MM.1S (cell line): ENCODE measurements at regions not wholly inside any gene's neighbourhood (a gene's known extent, or its start where the extent isn't known, plus 50 kb on each side); places are given as distances from the start of the nearest gene placed in this dataset.

Experiments
- DNase-seq: peaks from one replicate; pipeline ENCODE4 v3.0.0-alpha.2; 2015
- H2AFZ ChIP-seq: fragments of 300-600 bp; sonication (generic); 2 replicates; pipeline ENCODE4 v1.6.0; 2016; ENCODE audit warnings: antibody characterized with exemption, low read length
- H3F3A ChIP-seq: fragments of 300-600 bp; sonication (generic); 2 replicates; pipeline ENCODE4 v1.6.1; 2016; ENCODE audit warnings: mild to moderate bottlenecking, antibody characterized with exemption, low read length, moderate library complexity, mixed read lengths; ENCODE audit not compliant: insufficient read depth
- H3K27ac ChIP-seq: fragments of 300-600 bp; sonication (generic); 2 replicates; pipeline ENCODE4 v1.5.1; 2016; ENCODE audit warnings: mild to moderate bottlenecking, low read length
- H3K27me3 ChIP-seq: fragments of 300-600 bp; sonication (generic); replicated peaks from 2 replicates; pipeline ENCODE4 v1.6.0; 2016; ENCODE audit warnings: low read length; ENCODE audit not compliant: insufficient read depth
- H3K36me3 ChIP-seq: fragments of 300-600 bp; sonication (generic); replicated peaks from 2 replicates; pipeline ENCODE4 v1.6.1; 2016; ENCODE audit warnings: mild to moderate bottlenecking, low read length, mixed read lengths; ENCODE audit not compliant: insufficient read depth
- H3K4me1 ChIP-seq: fragments of 300-600 bp; sonication (generic); 2 replicates; pipeline ENCODE4 v1.6.1; 2016; ENCODE audit warnings: low read length, mixed read lengths
- H3K4me2 ChIP-seq: fragments of 300-600 bp; sonication (generic); 2 replicates; pipeline ENCODE4 v1.6.0; 2016; ENCODE audit warnings: low read depth, low read length
- H3K4me3 ChIP-seq: fragments of 300-600 bp; sonication (generic); 2 replicates; pipeline ENCODE4 v1.5.1; 2016; ENCODE audit warnings: low read length, mixed read lengths
- H3K79me2 ChIP-seq: fragments of 300-600 bp; sonication (generic); 2 replicates; pipeline ENCODE4 v1.6.1; 2016; ENCODE audit warnings: mixed run types, low read length, mixed read lengths
- H3K9ac ChIP-seq: fragments of 300-600 bp; sonication (generic); 2 replicates; pipeline ENCODE4 v1.6.1; 2016; ENCODE audit warnings: low read length, mixed read lengths
- H3K9me2 ChIP-seq: fragments of 300-600 bp; sonication (generic); replicated peaks from 2 replicates; pipeline ENCODE4 v1.6.1; 2016; ENCODE audit warnings: mild to moderate bottlenecking, low read length, mixed read lengths; ENCODE audit not compliant: insufficient read depth
- H3K9me3 ChIP-seq: fragments of 300-600 bp; sonication (generic); replicated peaks from 2 replicates; pipeline ENCODE4 v1.6.1; 2016; ENCODE audit warnings: mild to moderate bottlenecking, low read length, mixed read lengths; ENCODE audit not compliant: insufficient read depth
- H4K20me1 ChIP-seq: fragments of 300-600 bp; sonication (generic); 2 replicates; pipeline ENCODE4 v1.6.1; 2016; ENCODE audit warnings: mild to moderate bottlenecking, low read length, moderate library complexity, mixed read lengths; ENCODE audit not compliant: insufficient read depth
- EZH2 ChIP-seq: fragments of 300-600 bp; sonication (generic); optimal IDR thresholded peaks from 2 replicates; pipeline ENCODE3; 2017; ENCODE audit warnings: low read depth, mild to moderate bottlenecking, antibody characterized with exemption, low read length, mixed read lengths
- EZH2phosphoT487 ChIP-seq: fragments of 300-600 bp; sonication (generic); IDR thresholded peaks from 2 replicates; pipeline ENCODE4 v1.6.1; 2018; ENCODE audit warnings: antibody characterized with exemption, low read length
- TF ChIP-seq, protein P1 (sequence below): fragments of 300-600 bp; sonication (generic); IDR thresholded peaks from 2 replicates; pipeline ENCODE4 v1.5.1; 2016; ENCODE audit warnings: antibody characterized with exemption, low read length, mixed read lengths

DNA sequence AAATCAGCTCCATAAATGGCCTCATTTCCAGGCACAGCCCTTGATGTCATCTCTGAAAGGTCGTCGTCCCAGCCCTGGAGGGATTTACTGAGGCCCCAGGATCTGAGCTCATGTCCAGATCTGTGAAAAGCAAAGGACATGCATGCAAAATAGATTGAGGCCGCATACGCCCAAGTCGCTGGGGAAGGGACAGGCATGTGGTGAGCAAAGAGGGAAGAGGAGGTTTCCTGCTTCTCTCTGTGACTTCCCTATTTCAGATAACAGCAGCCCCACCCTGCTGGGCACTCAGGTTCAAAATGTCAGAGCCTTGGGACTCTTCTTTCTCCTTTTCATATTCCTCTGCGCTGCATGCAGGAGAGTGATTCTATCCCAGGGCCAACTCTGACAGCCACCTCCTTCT, 197.2 kb downstream of the ADSS2 start:
- H3F3A ChIP-seq: no peaks in the 10 kb centered on the region
- no peak overlapping the region for H2AFZ ChIP-seq
- no peaks in the 10 kb centered on the region for H3K9me3 ChIP-seq
- no peak overlapping the region for H3K4me2 ChIP-seq
- no peaks in the 10 kb centered on the region for H4K20me1 ChIP-seq
- H3K9ac ChIP-seq: no peak overlapping the region
- H3K27ac ChIP-seq: no peak overlapping the region
- TF ChIP-seq, protein P1, sequence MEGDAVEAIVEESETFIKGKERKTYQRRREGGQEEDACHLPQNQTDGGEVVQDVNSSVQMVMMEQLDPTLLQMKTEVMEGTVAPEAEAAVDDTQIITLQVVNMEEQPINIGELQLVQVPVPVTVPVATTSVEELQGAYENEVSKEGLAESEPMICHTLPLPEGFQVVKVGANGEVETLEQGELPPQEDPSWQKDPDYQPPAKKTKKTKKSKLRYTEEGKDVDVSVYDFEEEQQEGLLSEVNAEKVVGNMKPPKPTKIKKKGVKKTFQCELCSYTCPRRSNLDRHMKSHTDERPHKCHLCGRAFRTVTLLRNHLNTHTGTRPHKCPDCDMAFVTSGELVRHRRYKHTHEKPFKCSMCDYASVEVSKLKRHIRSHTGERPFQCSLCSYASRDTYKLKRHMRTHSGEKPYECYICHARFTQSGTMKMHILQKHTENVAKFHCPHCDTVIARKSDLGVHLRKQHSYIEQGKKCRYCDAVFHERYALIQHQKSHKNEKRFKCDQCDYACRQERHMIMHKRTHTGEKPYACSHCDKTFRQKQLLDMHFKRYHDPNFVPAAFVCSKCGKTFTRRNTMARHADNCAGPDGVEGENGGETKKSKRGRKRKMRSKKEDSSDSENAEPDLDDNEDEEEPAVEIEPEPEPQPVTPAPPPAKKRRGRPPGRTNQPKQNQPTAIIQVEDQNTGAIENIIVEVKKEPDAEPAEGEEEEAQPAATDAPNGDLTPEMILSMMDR: no peak
- TF ChIP-seq EZH2phosphoT487 (no peak), EZH2 (no peak)
- no peak overlapping the region for H3K4me3 ChIP-seq
- H3K9me2 ChIP-seq: no peaks in the 10 kb centered on the region
- no peaks in the 10 kb centered on the region for H3K27me3 ChIP-seq
- no peaks in the 10 kb centered on the region for H3K79me2 ChIP-seq
- no peaks in the 10 kb centered on the region for H3K36me3 ChIP-seq
- no peaks in the 10 kb centered on the region for H3K4me1 ChIP-seq
- DNase-seq: no peak

DNA sequence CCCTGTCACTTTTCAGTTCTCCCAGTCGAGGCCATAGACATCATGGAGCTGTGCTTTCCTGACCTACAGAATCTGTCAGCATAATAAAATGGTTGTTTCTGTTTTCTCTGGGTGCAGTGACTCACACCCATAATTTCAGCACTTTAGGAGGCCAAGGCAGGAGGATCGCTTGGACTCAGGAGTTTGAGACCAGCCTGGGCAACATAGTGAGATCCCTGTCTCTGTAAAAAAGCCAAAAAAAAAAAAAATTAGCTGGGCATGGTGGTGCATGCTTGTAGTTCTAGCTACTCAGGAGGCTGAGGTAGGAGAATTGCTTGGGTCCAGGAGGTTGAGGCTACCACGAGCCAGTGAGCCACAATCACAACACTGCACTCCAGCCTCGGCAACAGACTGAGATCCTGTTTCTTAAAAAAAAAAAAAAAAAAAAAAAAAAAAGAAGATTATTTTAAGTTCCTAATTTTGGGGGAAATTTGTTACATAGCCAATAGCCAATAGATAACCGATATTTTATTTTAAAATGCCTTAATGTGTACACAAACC, 196.2 kb downstream of the ADSS2 start:
- TF ChIP-seq EZH2phosphoT487 (no peak), EZH2 (no peak)
- TF ChIP-seq, protein P1: no peak
- no peak for DNase-seq
- no peaks in the 10 kb centered on the region for H3K9me3 ChIP-seq
- no peaks in the 10 kb centered on the region for H3K9me2 ChIP-seq
- H2AFZ ChIP-seq: no peak overlapping the region
- H3K27ac ChIP-seq: no peak overlapping the region
- H3K4me2 ChIP-seq: no peak overlapping the region
- no peaks in the 10 kb centered on the region for H3K36me3 ChIP-seq
- H3F3A ChIP-seq: no peaks in the 10 kb centered on the region
- H3K4me1 ChIP-seq: no peaks in the 10 kb centered on the region
- H4K20me1 ChIP-seq: no peaks in the 10 kb centered on the region
- no peaks in the 10 kb centered on the region for H3K27me3 ChIP-seq
- no peak overlapping the region for H3K4me3 ChIP-seq
- no peaks in the 10 kb centered on the region for H3K79me2 ChIP-seq
- H3K9ac ChIP-seq: no peak overlapping the region

DNA sequence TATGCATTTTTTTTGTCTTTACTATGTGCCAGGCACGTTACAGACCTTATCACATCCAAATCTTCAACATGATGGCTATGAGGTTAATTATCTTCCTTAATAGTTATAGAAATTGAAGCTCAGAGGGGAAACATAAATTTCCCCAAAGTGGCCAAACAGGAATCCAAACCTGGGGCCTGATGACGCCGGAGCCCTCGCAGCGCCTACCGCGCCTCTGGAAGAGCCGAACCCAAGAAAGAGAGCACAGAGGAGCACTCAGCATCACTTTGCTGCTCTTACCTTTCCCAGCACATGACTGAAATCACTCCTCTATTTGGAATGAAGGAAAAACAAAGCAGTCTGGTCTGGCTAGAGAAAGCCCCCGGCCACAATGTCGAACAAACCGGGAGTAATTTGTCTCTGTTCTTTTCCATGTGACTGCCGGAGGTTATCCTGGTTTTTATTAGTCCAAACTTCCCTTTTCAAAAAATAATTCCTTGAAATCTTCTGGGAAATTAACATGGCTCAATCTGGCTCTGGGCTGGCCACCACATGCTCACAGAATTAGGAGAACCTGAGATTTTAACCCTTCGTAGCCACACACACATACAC, 195.5 kb downstream of the ADSS2 start:
- Histone ChIP-seq H3K27me3 (no peaks in the 10 kb centered on the region), H2AFZ (no peak overlapping the region), H3K4me3 (no peak overlapping the region), H3K79me2 (no peaks in the 10 kb centered on the region), H3K4me2 (no peak overlapping the region), H3K9ac (no peak overlapping the region), H3K9me2 (no peaks in the 10 kb centered on the region), H3K4me1 (no peaks in the 10 kb centered on the region), H3K27ac (no peak overlapping the region), H3K36me3 (no peaks in the 10 kb centered on the region), H4K20me1 (no peaks in the 10 kb centered on the region), H3F3A (no peaks in the 10 kb centered on the region), H3K9me3 (no peaks in the 10 kb centered on the region)
- TF ChIP-seq, protein P1: no peak
- no peak for DNase-seq
